HepG2 (cell line): ENCODE measurements at regions not wholly inside any gene's neighbourhood (a gene's known extent, or its start where the extent isn't known, plus 50 kb on each side); places are given as distances from the start of the nearest gene placed in this dataset.

Experiments used
- ATF7-NPFF ChIP-seq: sonication (generic); formaldehyde crosslinking; IDR thresholded peaks from 2 replicates; pipeline ENCODE4 v1.8.1; 2023; ENCODE audit warnings: mild to moderate bottlenecking, low read depth, missing genetic modification reagents, moderate library complexity
- BCLAF1 ChIP-seq: fragments of 450-650 bp; IDR thresholded peaks from 2 replicates; pipeline ENCODE4 v1.6.1; 2017; ENCODE audit warnings: mild to moderate bottlenecking
- CHD4 ChIP-seq: fragments of 200-600 bp; sonication (generic); IDR thresholded peaks from 2 replicates; pipeline ENCODE4 v1.7.0; 2017; ENCODE audit warnings: mild to moderate bottlenecking, low read length, borderline replicate concordance
- CTCF ChIP-seq: sonication (generic); formaldehyde crosslinking; IDR thresholded peaks from 2 replicates; pipeline ENCODE4 v1.5.0; 2020; ENCODE audit warnings: mild to moderate bottlenecking, missing genetic modification reagents, moderate library complexity
- EED ChIP-seq: sonication (generic); formaldehyde crosslinking; IDR thresholded peaks from 2 replicates; pipeline ENCODE4 v1.5.0; 2020; ENCODE audit warnings: mild to moderate bottlenecking, missing genetic modification reagents
- EP300 ChIP-seq, 3 experiments: sonication (generic) in 1 of 3; formaldehyde crosslinking in 1 of 3; IDR thresholded peaks; 2 replicates each; pipeline versions ENCODE4 v1.5.1 to v1.6.1; 2011 to 2020; ENCODE audit warnings: low read depth in 2 of 3, low read length in 2 of 3, borderline replicate concordance in 1 of 3, improper control_type of control experiment in 1 of 3, mild to moderate bottlenecking in 1 of 3, missing genetic modification reagents in 1 of 3, moderate library complexity in 1 of 3
- JUN ChIP-seq: sonication (generic); formaldehyde crosslinking; IDR thresholded peaks from 2 replicates; pipeline ENCODE4 v1.4.0; 2020; ENCODE audit warnings: mild to moderate bottlenecking, missing genetic modification reagents
- RERE ChIP-seq: IDR thresholded peaks from 2 replicates; pipeline ENCODE4 v1.6.1; 2016; ENCODE audit warnings: low read depth, missing genetic modification reagents, missing compliant biosample characterization
- SETDB1 ChIP-seq: sonication (generic); formaldehyde crosslinking; IDR thresholded peaks from 2 replicates; pipeline ENCODE4 v1.5.1; 2020; ENCODE audit warnings: missing genetic modification reagents, mild to moderate bottlenecking, borderline replicate concordance
- SMAD3 ChIP-seq: sonication (generic); formaldehyde crosslinking; IDR thresholded peaks from 2 replicates; pipeline ENCODE4 v1.4.0; 2020; ENCODE audit warnings: missing genetic modification reagents
- ZBTB43 ChIP-seq: sonication (generic); formaldehyde crosslinking; conservative IDR thresholded peaks from 2 replicates; pipeline ENCODE4 v1.4.0; 2020; ENCODE audit warnings: missing genetic modification reagents
- ZNF589 ChIP-seq: sonication (generic); formaldehyde crosslinking; conservative IDR thresholded peaks from 2 replicates; pipeline ENCODE4 v1.8.0; 2022; ENCODE audit warnings: mild to moderate bottlenecking, moderate library complexity, missing genetic modification reagents
- ZNF597 ChIP-seq: sonication (generic); formaldehyde crosslinking; IDR thresholded peaks from 2 replicates; pipeline ENCODE4 v1.5.0; 2020; ENCODE audit warnings: missing genetic modification reagents

- TF ChIP-seq JUN (CRISPR knock-in tag) (no peak), CTCF (CRISPR knock-in tag) (no peak), RERE (CRISPR knock-in tag) (no peak), CHD4 (no peak), BCLAF1 (no peak), ATF7-NPFF (CRISPR knock-in tag) (no peak), ZBTB43 (no peak), SMAD3 (no peak), EP300 (IDR thresholded peaks at IDR 0.05; ENCODE audit: low read depth in 2 of 2, low read length in 2 of 2) (no peak), EP300 (CRISPR knock-in tag; IDR thresholded peaks at IDR 0.05; ENCODE audit: borderline replicate concordance) (no peak), ZNF597 (no peak), EED (CRISPR knock-in tag) (no peak), ZNF589 (CRISPR knock-in tag) (no peak), SETDB1 (CRISPR knock-in tag) (no peak)
Observed at GRCh38 chr1:201715801-201716741, 112.9 kb upstream of the IPO9 start.
